ENCODE measurements at regions not wholly inside any gene's neighbourhood (a gene's known extent, or its start where the extent isn't known, plus 50 kb on each side); places are given as distances from the start of the nearest gene placed in this dataset.

GRCh38 chr2:7403092-7403775 is 486.0 kb downstream of the RNF144A start:
- no peak for TF ChIP-seq CTCF (IDR thresholded peaks at IDR 0.05; ENCODE audit: poor library complexity, severe bottlenecking)
- TF ChIP-seq EZH2 (IDR thresholded peaks at IDR 0.05; ENCODE audit: borderline replicate concordance, insufficient read depth, low read length, poor library complexity, severe bottlenecking) = no peak
- TF ChIP-seq REST (IDR thresholded peaks at IDR 0.05; ENCODE audit: borderline replicate concordance) = no peak
- no peak for TF ChIP-seq POLR2AphosphoS5 (IDR thresholded peaks at IDR 0.05)
- TF ChIP-seq TAF1 (IDR thresholded peaks at IDR 0.05; ENCODE audit: low read depth) = no peak
- TF ChIP-seq EP300 (conservative IDR thresholded peaks at IDR 0.05; ENCODE audit: poor library complexity, severe bottlenecking) = no peak
- no peak for TF ChIP-seq SMC3 (conservative IDR thresholded peaks at IDR 0.05; ENCODE audit: poor library complexity)
- no peak for TF ChIP-seq MXI1 (conservative IDR thresholded peaks at IDR 0.05; ENCODE audit: poor library complexity, severe bottlenecking)

All from neural cell (in vitro differentiated cells).